A549 (cell line): ENCODE measurements at regions not wholly inside any gene's neighbourhood (a gene's known extent, or its start where the extent isn't known, plus 50 kb on each side); places are given as distances from the start of the nearest gene placed in this dataset.
A peak's percentile ranks its signal among the peaks of the same experiment; 100 is the strongest.

Experiments
- ATAC-seq, 2 experiments: fragments of 200-7000 bp in 1 of 2; fragments of >200 bp in 1 of 2; cut with Nextera tagmentation in 1 of 2; cut with Tn5 transposase in 1 of 2; 3 replicates each; pipeline versions ENCODE4 v1.8.0 to v1.9.1; 2018 to 2020; ENCODE audit warnings: mild to moderate bottlenecking in 1 of 2, moderate library complexity in 1 of 2
- CTCF ChIA-PET: fragments of 300-600 bp; sonication (Branson Sonifier 250); formaldehyde crosslinking; extraction: SDS; loops from one replicate; lab custom pipeline; 2021; ENCODE audit warnings: antibody characterized with exemption, inconsistent platforms; lab: Yijun Ruan, JAX
- POLR2A ChIA-PET: fragments of 350-600 bp; formaldehyde crosslinking; extraction: SDS; loops from one replicate; lab custom pipeline; 2021; ENCODE audit warnings: antibody characterized with exemption, inconsistent platforms; lab: Yijun Ruan, JAX
- DNase-seq, 2 experiments: peaks; one replicate each; pipeline versions ENCODE4 v3.0.0 to v3.0.0-alpha.2; 2011 to 2016; ENCODE audit warnings: low read depth in 1 of 2, low spot score in 1 of 2
- FAIRE-seq: peaks from 2 replicates; lab custom pipeline; 2011; peaks lifted over from hg19 to GRCh38; lab: Jason Lieb, UNC
- H3K27ac ChIP-seq, 2 experiments: fragments of >200 bp; sonication (Bioruptor Twin); formaldehyde crosslinking; 3 replicates each; pipeline ENCODE4 v1.5.1; 2016 to 2017
- H3K4me1 ChIP-seq: fragments of >200 bp; sonication (Bioruptor Twin); formaldehyde crosslinking; 3 replicates; pipeline ENCODE4 v1.6.1; 2016
- H3K4me2 ChIP-seq: fragments of >200 bp; sonication (Bioruptor Twin); formaldehyde crosslinking; 3 replicates; pipeline ENCODE4 v1.6.1; 2016
- H3K4me3 ChIP-seq: fragments of >200 bp; sonication (Bioruptor Twin); formaldehyde crosslinking; 3 replicates; pipeline ENCODE4 v1.5.1; 2016
- H3K9me3 ChIP-seq: fragments of >200 bp; sonication (Bioruptor Twin); formaldehyde crosslinking; 3 replicates; pipeline ENCODE4 v1.6.1; 2016
- ATOH8 ChIP-seq: fragments of 250-450 bp; sonication (Bioruptor Pico); IDR thresholded peaks from 2 replicates; pipeline ENCODE4 v1.5.0; 2020; ENCODE audit warnings: low read depth, mild to moderate bottlenecking, moderate library complexity
- CBX2 ChIP-seq: fragments of 200-600 bp; sonication (generic); IDR thresholded peaks from 2 replicates; pipeline ENCODE4 v1.6.1; 2016; ENCODE audit warnings: low read depth, mild to moderate bottlenecking, borderline replicate concordance
- CBX8 ChIP-seq: fragments of 200-600 bp; sonication (generic); IDR thresholded peaks from 2 replicates; pipeline ENCODE4 v1.6.1; 2016
- CEBPB ChIP-seq, 2 experiments: fragments of >200 bp in 1 of 2; sonication (Bioruptor Twin) in 1 of 2; formaldehyde crosslinking in 1 of 2; IDR thresholded peaks; 2 replicates each; pipeline ENCODE4 v1.6.1; 2012 to 2016
- CHD2 ChIP-seq: fragments of 150-350 bp; IDR thresholded peaks from 2 replicates; pipeline ENCODE4 v1.6.1; 2014; ENCODE audit warnings: low read length; ENCODE audit not compliant: partially characterized antibody
- CTCF ChIP-seq: fragments of >200 bp; sonication (Bioruptor Twin); formaldehyde crosslinking; IDR thresholded peaks from 3 replicates; pipeline ENCODE4 v1.5.1; 2016
- E2F6 ChIP-seq: IDR thresholded peaks from 2 replicates; pipeline ENCODE4 v1.6.1; 2012; ENCODE audit warnings: low read depth, borderline replicate concordance
- EHMT2 ChIP-seq: fragments of 200-600 bp; sonication (generic); IDR thresholded peaks from 2 replicates; pipeline ENCODE4 v1.6.1; 2016; ENCODE audit warnings: antibody characterized with exemption, low read depth, mild to moderate bottlenecking, moderate library complexity
- FOSL2 ChIP-seq, 2 experiments: fragments of 450-650 bp in 1 of 2; fragments of >200 bp in 1 of 2; sonication (Bioruptor Twin) in 1 of 2; formaldehyde crosslinking; IDR thresholded peaks; 2 replicates each; pipeline versions ENCODE4 v1.5.0 to v1.6.1; 2016 to 2020; ENCODE audit warnings: mild to moderate bottlenecking in 1 of 2, moderate library complexity in 1 of 2
- GATA3 ChIP-seq: IDR thresholded peaks from 2 replicates; pipeline ENCODE4 v1.6.1; 2012; ENCODE audit warnings: borderline replicate concordance
- HES2 ChIP-seq: fragments of >200 bp; sonication (Bioruptor Twin); formaldehyde crosslinking; IDR thresholded peaks from 2 replicates; pipeline ENCODE4 v1.6.1; 2016
- HOXA7 ChIP-seq: fragments of 250-450 bp; sonication (Bioruptor Pico); IDR thresholded peaks from 2 replicates; pipeline ENCODE4 v1.5.0; 2020; ENCODE audit warnings: mild to moderate bottlenecking, moderate library complexity
- HOXB5 ChIP-seq: fragments of 250-450 bp; sonication (Bioruptor Pico); IDR thresholded peaks from 2 replicates; pipeline ENCODE4 v1.5.0; 2020; ENCODE audit warnings: mild to moderate bottlenecking, moderate library complexity
- JUN ChIP-seq, 2 experiments: fragments of >200 bp; sonication (Bioruptor Twin); formaldehyde crosslinking; IDR thresholded peaks; 2 replicates in 1 of 2; 3 replicates in 1 of 2; pipeline ENCODE4 v1.6.1; 2016 to 2017
- JUNB ChIP-seq: fragments of >200 bp; sonication (Bioruptor Twin); formaldehyde crosslinking; IDR thresholded peaks from 2 replicates; pipeline ENCODE4 v1.6.1; 2016
- MAFK ChIP-seq: fragments of 450-650 bp; IDR thresholded peaks from 2 replicates; pipeline ENCODE4 v1.6.1; 2014; ENCODE audit not compliant: partially characterized antibody
- MAX ChIP-seq: IDR thresholded peaks from 2 replicates; pipeline ENCODE4 v1.6.1; 2012
- MYC ChIP-seq: IDR thresholded peaks from 2 replicates; pipeline ENCODE4 v1.6.1; 2012; ENCODE audit warnings: mild to moderate bottlenecking, inconsistent platforms, low read length, improper control_type of control experiment, borderline replicate concordance
- NFE2L2 ChIP-seq: fragments of 150-350 bp; conservative IDR thresholded peaks from 2 replicates; pipeline ENCODE4 v1.6.1; 2014; ENCODE audit warnings: low read length
- PHF8 ChIP-seq: fragments of 200-600 bp; sonication (generic); IDR thresholded peaks from 2 replicates; pipeline ENCODE4 v1.6.1; 2016; ENCODE audit warnings: low read depth, mild to moderate bottlenecking, antibody characterized with exemption, moderate library complexity, borderline replicate concordance
- POLR2A ChIP-seq: IDR thresholded peaks from 2 replicates; pipeline ENCODE4 v1.6.1; 2012; ENCODE audit warnings: mild to moderate bottlenecking, low read length
- POLR2AphosphoS2 ChIP-seq: conservative IDR thresholded peaks from 2 replicates; pipeline ENCODE4 v1.6.1; 2012; ENCODE audit warnings: low read length, improper control_type of control experiment, inconsistent platforms
- RAD21 ChIP-seq, 2 experiments: fragments of >200 bp in 1 of 2; sonication (Bioruptor Twin) in 1 of 2; formaldehyde crosslinking in 1 of 2; IDR thresholded peaks in 1 of 2; conservative IDR thresholded peaks in 1 of 2; 2 replicates in 1 of 2; 3 replicates in 1 of 2; pipeline ENCODE4 v1.6.1; 2012 to 2018; ENCODE audit warnings: inconsistent platforms in 1 of 2
- REST ChIP-seq: fragments of 200-600 bp; sonication (generic); IDR thresholded peaks from 2 replicates; pipeline ENCODE4 v1.6.1; 2016; ENCODE audit warnings: antibody characterized with exemption, mild to moderate bottlenecking, moderate library complexity
- SMC3 ChIP-seq: fragments of >200 bp; sonication (Bioruptor Twin); formaldehyde crosslinking; IDR thresholded peaks from 3 replicates; pipeline ENCODE4 v1.6.1; 2018; ENCODE audit warnings: inconsistent platforms
- TFCP2L1 ChIP-seq: fragments of 250-450 bp; sonication (Bioruptor Pico); IDR thresholded peaks from 2 replicates; pipeline ENCODE4 v1.5.0; 2021; ENCODE audit warnings: mild to moderate bottlenecking
- TP53 ChIP-seq: fragments of 250-450 bp; sonication (Bioruptor Pico); IDR thresholded peaks from 2 replicates; pipeline ENCODE4 v1.5.0; 2021; ENCODE audit warnings: mild to moderate bottlenecking, moderate library complexity
- USF2 ChIP-seq: fragments of 450-650 bp; IDR thresholded peaks from 2 replicates; pipeline ENCODE4 v1.6.1; 2014; ENCODE audit warnings: antibody characterized with exemption
- ZFP36 ChIP-seq: fragments of 450-650 bp; IDR thresholded peaks from 2 replicates; pipeline ENCODE4 v1.6.1; 2014; ENCODE audit warnings: borderline replicate concordance; ENCODE audit not compliant: partially characterized antibody
- WGBS: methylation state at CpG from one replicate; pipeline ENCODE4 v1.1.6; 2017; ENCODE audit errors: missing lambda C conversion rate; 5-methylcytosine and 5-hydroxymethylcytosine counted together

- CTCF ChIA-PET, result interaction anchor here (0.7 to 3.7 kb wide), 16 partner anchors 8 to 429 kb away, joined by 3 to 22 read pairs (median 4); partner anchors contain the start of gene BAMBI
- peaks cover 33% of the 10 kb centered on the region for H3K4me1 ChIP-seq
These were observed 183.2 kb upstream of the LYZL1 start for GRCh38 chr10:29105516-29106215.

More at GRCh38 chr10:29105516-29106215, 183.2 kb upstream of the LYZL1 start:
- H3K4me2 ChIP-seq, result peak overlapping the region; percentile 81
- peak overlapping the region; percentile 81 to 83 for H3K27ac ChIP-seq
- ATAC-seq (peak; percentile 78 to 79), DNase-seq (peak; percentile 52 to 81), FAIRE-seq (peak; percentile 89)
- peaks cover 20% of the 10 kb centered on the region for H3K9me3 ChIP-seq
- H3K4me3 ChIP-seq, result 0 out of 3 replicates have a peak overlapping the region, but pooled peaks have one; percentile 9
- 15% methylated on average over 4 of the region's 4 CpGs for WGBS
- TF ChIP-seq ZFP36 (no peak), SMC3 (0 out of 3 replicates have a peak, but pooled peaks have one; percentile 10), GATA3 (peak; percentile 81), CBX8 (no peak), USF2 (no peak), CHD2 (no peak), JUNB (no peak; the same call in none of the 2 replicates), TP53 (CRISPR knock-in tag) (no peak), NFE2L2 (0 out of 2 replicates have a peak, but pooled peaks have one; percentile 12), CBX2 (no peak), HOXB5 (CRISPR knock-in tag) (no peak), CTCF (no peak), MAX (peak; percentile 36; the same call in 1 of the 2 replicates), RAD21 (conservative IDR thresholded peaks at IDR 0.05 in 1 of 2, IDR thresholded peaks at IDR 0.05 in 1 of 2) (peak in 1 of 2 experiments; percentile 8; a peak in 1 of 5 replicates), JUN (IDR thresholded peaks at IDR 0.05) (peak; percentile 0 to 18; a peak in 1 of 5 replicates), FOSL2 (IDR thresholded peaks at IDR 0.05) (peak; percentile 55), FOSL2 (CRISPR knock-in tag; IDR thresholded peaks at IDR 0.05) (peak; percentile 75), MAFK (peak; percentile 75), ATOH8 (CRISPR knock-in tag) (no peak), POLR2AphosphoS2 (no peak), HOXA7 (no peak), PHF8 (no peak), MYC (no peak), HES2 (no peak), POLR2A (no peak), CEBPB (IDR thresholded peaks at IDR 0.05) (0 out of 4 replicates have a peak, but pooled peaks of 1 of the 2 experiments have one; percentile 32), REST (no peak), TFCP2L1 (CRISPR knock-in tag) (no peak), EHMT2 (no peak), E2F6 (no peak)
- POLR2A ChIA-PET, result interaction anchor here (0.7 to 1.8 kb wide), 3 partner anchors 166 to 428 kb away, joined by 3 to 6 read pairs (median 3); partner anchors contain the start of gene BAMBI
